Islet precursor cell (in vitro differentiated cells): ENCODE measurements at regions not wholly inside any gene's neighbourhood (a gene's known extent, or its start where the extent isn't known, plus 50 kb on each side); places are given as distances from the start of the nearest gene placed in this dataset.

Experiments
- DNase-seq: peaks from one replicate; pipeline ENCODE4 v3.0.0-alpha.2; 2018

- DNase-seq = no peak
These were observed 603.0 kb downstream of the KCTD16 start for GRCh38 chr5:144773628-144774027.

GRCh38 chr5:144771802-144772201 lies 601.1 kb downstream of the KCTD16 start:
- no peak for DNase-seq

GRCh38 chr5:144742361-144742760 lies 571.7 kb downstream of the KCTD16 start:
- no peak for DNase-seq

- no peak for DNase-seq
These were observed 561.1 kb downstream of the KCTD16 start for GRCh38 chr5:144731786-144732185.

GRCh38 chr5:144712090-144712489 lies 541.4 kb downstream of the KCTD16 start:
- no peak for DNase-seq

- no peak for DNase-seq
These were observed 540.5 kb downstream of the KCTD16 start for GRCh38 chr5:144711172-144711571.

- no peak for DNase-seq
These were observed 540.0 kb downstream of the KCTD16 start for GRCh38 chr5:144710637-144711036.

GRCh38 chr5:144703776-144704175 lies 533.1 kb downstream of the KCTD16 start:
- no peak for DNase-seq

- DNase-seq = no peak
These were observed 527.8 kb downstream of the KCTD16 start for GRCh38 chr5:144698484-144698883.

- DNase-seq = peak; percentile 48
These were observed 527.2 kb downstream of the KCTD16 start for GRCh38 chr5:144697847-144698262.

GRCh38 chr5:144691936-144692335 lies 521.3 kb downstream of the KCTD16 start:
- no peak for DNase-seq

GRCh38 chr5:144684899-144685298 lies 514.2 kb downstream of the KCTD16 start:
- no peak for DNase-seq

GRCh38 chr5:144680711-144681110 lies 510.0 kb downstream of the KCTD16 start:
- no peak for DNase-seq

- DNase-seq = no peak
These were observed 500.4 kb downstream of the KCTD16 start for GRCh38 chr5:144671066-144671465.

GRCh38 chr5:144659634-144660227 lies 489.1 kb downstream of the KCTD16 start:
- no peak for DNase-seq

GRCh38 chr5:144644317-144644716 lies 473.6 kb downstream of the KCTD16 start:
- DNase-seq = no peak

- no peak for DNase-seq
These were observed 468.1 kb downstream of the KCTD16 start for GRCh38 chr5:144638787-144639186.

GRCh38 chr5:144634138-144634537 lies 463.5 kb downstream of the KCTD16 start:
- no peak for DNase-seq

GRCh38 chr5:144598451-144599068 lies 427.9 kb downstream of the KCTD16 start:
- no peak for DNase-seq

GRCh38 chr5:144596517-144596916 lies 425.8 kb downstream of the KCTD16 start:
- no peak for DNase-seq

GRCh38 chr5:144594919-144595318 lies 424.2 kb downstream of the KCTD16 start:
- DNase-seq = no peak

- peak; percentile 64 for DNase-seq
These were observed 423.6 kb downstream of the KCTD16 start for GRCh38 chr5:144594234-144594633.

- DNase-seq = no peak
These were observed 415.0 kb downstream of the KCTD16 start for GRCh38 chr5:144585681-144586080.

GRCh38 chr5:144583541-144584449 lies 413.1 kb downstream of the KCTD16 start:
- DNase-seq = no peak
